Loucy (cell line): ENCODE measurements at regions not wholly inside any gene's neighbourhood (a gene's known extent, or its start where the extent isn't known, plus 50 kb on each side); places are given as distances from the start of the nearest gene placed in this dataset.

Experiments used
- CTCF ChIP-seq: fragments of 200-600 bp; sonication (generic); conservative IDR thresholded peaks from 2 replicates; pipeline ENCODE4 v1.5.1; 2014; ENCODE audit warnings: mild to moderate bottlenecking, antibody characterized with exemption, low read length
- EZH2phosphoT487 ChIP-seq: fragments of 200-600 bp; IDR thresholded peaks from 2 replicates; pipeline ENCODE4 v1.6.1; 2018; ENCODE audit warnings: antibody characterized with exemption, mild to moderate bottlenecking, moderate library complexity, borderline replicate concordance

DNA sequence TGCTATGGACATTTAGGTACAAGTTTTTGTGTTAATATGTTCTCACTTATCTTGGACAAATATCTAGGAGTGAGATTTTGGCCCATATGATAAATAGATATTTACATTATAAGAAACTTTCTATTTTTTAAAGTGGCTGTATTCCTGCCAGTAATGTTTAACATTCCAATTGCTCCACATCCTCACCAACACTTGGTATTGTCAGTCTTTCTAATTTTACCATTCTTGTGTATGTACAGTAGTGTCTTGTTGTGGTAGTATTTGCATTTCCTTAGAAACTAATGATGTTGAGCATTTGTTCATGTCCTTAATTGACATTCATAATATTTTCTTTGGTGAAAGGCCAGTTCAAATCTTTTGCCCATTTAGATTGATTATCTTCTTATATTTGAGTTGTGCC is 171.4 kb upstream of the TSHZ3 start:
- TF ChIP-seq CTCF = no peak
- TF ChIP-seq EZH2phosphoT487 = no peak
